IMR-90 (cell line): ENCODE measurements at regions not wholly inside any gene's neighbourhood (a gene's known extent, or its start where the extent isn't known, plus 50 kb on each side); places are given as distances from the start of the nearest gene placed in this dataset.

ENCODE experiments used
- ATAC-seq: fragments of 200-7000 bp; cut with Tn5 transposase; 2 replicates; pipeline ENCODE4 v1.9.1; 2020; ENCODE audit warnings: low read depth, mild to moderate bottlenecking, moderate library complexity
- BruUV-seq: library from RNA; stranded (reverse); fragments of 400-500 nt; replicated peaks from 2 replicates; lab custom pipeline; 2021; lab: Mats Ljungman, UMichigan
- CTCF ChIA-PET: fragments of 300-600 bp; formaldehyde crosslinking; extraction: SDS; loops from one replicate; lab custom pipeline; 2021; ENCODE audit warnings: antibody characterized with exemption; lab: Yijun Ruan, JAX
- POLR2A ChIA-PET: fragments of 300-600 bp; sonication (Branson Sonifier 250); formaldehyde crosslinking; loops from one replicate; lab custom pipeline; 2022; ENCODE audit warnings: antibody characterized with exemption; ENCODE audit not compliant: unreplicated experiment; lab: Charles Lee
- DNase-seq: peaks from one replicate; pipeline ENCODE4 v3.0.0; 2013
- H2AFZ ChIP-seq: replicated peaks from 2 replicates; pipeline ENCODE3; 2013; ENCODE audit warnings: low read length, mild to moderate bottlenecking; ENCODE audit not compliant: poor library complexity
- H2AK5ac ChIP-seq: 2 replicates; pipeline ENCODE4 v1.6.1; 2013; ENCODE audit warnings: low read depth, low read length, inconsistent platforms
- H2AK9ac ChIP-seq: replicated peaks from 2 replicates; pipeline ENCODE3; 2013; ENCODE audit warnings: mild to moderate bottlenecking, low read depth, low read length, moderate library complexity; ENCODE audit not compliant: poor library complexity
- H2BK120ac ChIP-seq: 2 replicates; pipeline ENCODE4 v1.6.1; 2013; ENCODE audit warnings: low read depth, low read length, inconsistent platforms
- H2BK15ac ChIP-seq: 3 replicates; pipeline ENCODE4 v1.6.1; 2013; ENCODE audit warnings: low read depth, low read length, inconsistent platforms
- H2BK20ac ChIP-seq: 2 replicates; pipeline ENCODE4 v1.6.1; 2013; ENCODE audit warnings: low read depth, mild to moderate bottlenecking, inconsistent platforms, low read length, moderate library complexity
- H2BK5ac ChIP-seq: 2 replicates; pipeline ENCODE4 v1.6.1; 2013; ENCODE audit warnings: mild to moderate bottlenecking, low read depth, low read length, inconsistent platforms; ENCODE audit not compliant: poor library complexity, severe bottlenecking
- H3K14ac ChIP-seq: replicated peaks from 2 replicates; pipeline ENCODE4 v1.6.1; 2013; ENCODE audit warnings: low read depth, low read length, inconsistent platforms
- H3K18ac ChIP-seq: 2 replicates; pipeline ENCODE4 v1.6.1; 2013; ENCODE audit warnings: low read depth, low read length, control low read depth
- H3K23ac ChIP-seq: 2 replicates; pipeline ENCODE4 v1.6.1; 2013; ENCODE audit warnings: low read depth, low read length, inconsistent platforms
- H3K27ac ChIP-seq: 2 replicates; pipeline ENCODE4 v1.5.1; 2013; ENCODE audit warnings: mild to moderate bottlenecking, control low read depth, low read length; ENCODE audit not compliant: insufficient read depth
- H3K27me3 ChIP-seq: 2 replicates; pipeline ENCODE4 v1.6.1; 2013; ENCODE audit warnings: low read length; ENCODE audit not compliant: control insufficient read depth, insufficient read depth
- H3K36me3 ChIP-seq: 2 replicates; pipeline ENCODE4 v1.6.1; 2013; ENCODE audit warnings: low read length, mixed read lengths; ENCODE audit not compliant: control insufficient read depth, insufficient read depth
- H3K4ac ChIP-seq: 2 replicates; pipeline ENCODE4 v1.6.1; 2013; ENCODE audit warnings: low read depth, low read length, inconsistent platforms
- H3K4me1 ChIP-seq: 2 replicates; pipeline ENCODE4 v1.6.1; 2013; ENCODE audit warnings: low read length, mixed read lengths; ENCODE audit not compliant: control insufficient read depth, insufficient read depth
- H3K4me2 ChIP-seq: 2 replicates; pipeline ENCODE4 v1.6.1; 2013; ENCODE audit warnings: low read depth, mild to moderate bottlenecking, control low read depth, low read length, moderate library complexity
- H3K4me3 ChIP-seq: 2 replicates; pipeline ENCODE4 v1.5.1; 2013; ENCODE audit warnings: low read depth, mild to moderate bottlenecking, control low read depth, low read length, moderate library complexity; ENCODE audit not compliant: insufficient read depth
- H3K56ac ChIP-seq: 2 replicates; pipeline ENCODE4 v1.6.1; 2013; ENCODE audit warnings: low read length, inconsistent platforms; ENCODE audit not compliant: insufficient read depth; ENCODE audit errors: extremely low read depth
- H3K79me1 ChIP-seq, 2 experiments: 2 replicates each; pipeline ENCODE4 v1.6.1; 2013; ENCODE audit warnings: low read length in 2 of 2, inconsistent platforms in 1 of 2, low read depth in 1 of 2
- H3K9ac ChIP-seq: 2 replicates; pipeline ENCODE4 v1.6.1; 2013; ENCODE audit warnings: low read depth, low read length, control low read depth
- H3K9me1 ChIP-seq: 2 replicates; pipeline ENCODE4 v1.6.1; 2013; ENCODE audit warnings: low read length, inconsistent platforms; ENCODE audit not compliant: insufficient read depth
- H3K9me3 ChIP-seq: 2 replicates; pipeline ENCODE4 v1.6.1; 2013; ENCODE audit warnings: low read length; ENCODE audit not compliant: control insufficient read depth, insufficient read depth
- H4K20me1 ChIP-seq: 2 replicates; pipeline ENCODE4 v1.6.1; 2013; ENCODE audit warnings: low read length, inconsistent platforms; ENCODE audit not compliant: insufficient read depth
- H4K5ac ChIP-seq: 2 replicates; pipeline ENCODE4 v1.6.1; 2013; ENCODE audit warnings: mild to moderate bottlenecking, low read depth, low read length, control low read depth
- H4K8ac ChIP-seq, 2 experiments: 2 replicates each; pipeline ENCODE4 v1.6.1; 2013; ENCODE audit warnings: low read depth in 2 of 2, low read length in 2 of 2, control low read depth in 1 of 2, inconsistent platforms in 1 of 2
- H4K91ac ChIP-seq: 2 replicates; pipeline ENCODE4 v1.6.1; 2013; ENCODE audit warnings: low read depth, low read length, inconsistent platforms; ENCODE audit not compliant: insufficient read depth
- BHLHE40 ChIP-seq: fragments of 150-350 bp; IDR thresholded peaks from 2 replicates; pipeline ENCODE4 v1.6.1; 2016; ENCODE audit warnings: mild to moderate bottlenecking, low read depth, low read length
- CEBPB ChIP-seq: IDR thresholded peaks from 2 replicates; pipeline ENCODE4 v1.6.1; 2012; ENCODE audit warnings: low read depth, low read length, improper control_type of control experiment
- FOS ChIP-seq: fragments of 150-350 bp; IDR thresholded peaks from 2 replicates; pipeline ENCODE4 v1.6.1; 2016; ENCODE audit warnings: low read depth, low read length
- WGBS, 2 experiments: methylation state at CpG; one replicate each; pipeline versions ENCODE4 v1.1.5 to v1.1.7; 2013; ENCODE audit warnings: missing lambda C conversion rate in 2 of 2; ENCODE audit not compliant: insufficient read length in 1 of 2; ENCODE audit errors: extremely low coverage in 2 of 2; 5-methylcytosine and 5-hydroxymethylcytosine counted together
- dilution Hi-C: fragments of 300-500 bp; cut with HindIII; formaldehyde crosslinking; loops from one replicate; pipeline ENCODE4 v1.14.3; 2018; ENCODE audit warnings: low sequenced_read_pairs; ENCODE audit not compliant: unreplicated experiment
- in situ Hi-C: fragments of 300-500 bp; cut with MboI; formaldehyde crosslinking; loops from 3 replicates; pipeline ENCODE4 v1.14.3; 2019; ENCODE audit warnings: low sequenced_read_pairs, inconsistent platforms, mixed read lengths
- intact Hi-C: fragments of 100-400 bp; cut with micrococcal nuclease; formaldehyde crosslinking; loops from 2 replicates; pipeline ENCODE4 v1.10.0; 2022

GRCh38 chr7:114156178-114156577, 237.4 kb upstream of the PPP1R3A start:
- Histone ChIP-seq H2BK20ac (no peak overlapping the region), H3K27ac (no peak overlapping the region), H2BK15ac (no peak overlapping the region), H4K20me1 (no peaks in the 10 kb centered on the region), H3K9ac (no peak overlapping the region), H3K23ac (no peak overlapping the region), H2BK5ac (no peak overlapping the region), H4K8ac (no peak overlapping the region), H3K56ac (no peak overlapping the region), H2BK120ac (no peak overlapping the region), H2AK5ac (no peak overlapping the region), H2AFZ (no peak overlapping the region), H3K4me2 (no peak overlapping the region), H3K4me3 (no peak overlapping the region), H3K9me1 (no peaks in the 10 kb centered on the region), H3K4ac (no peak overlapping the region), H4K91ac (no peak overlapping the region), H3K18ac (no peak overlapping the region), H3K79me1 (no peaks in the 10 kb centered on the region), H3K36me3 (no peaks in the 10 kb centered on the region), H3K9me3 (no peaks in the 10 kb centered on the region), H4K5ac (no peak overlapping the region), H2AK9ac (no peak overlapping the region), H3K27me3 (no peaks in the 10 kb centered on the region), H3K14ac (no peak overlapping the region), H3K4me1 (no peaks in the 10 kb centered on the region)
- in situ Hi-C loops (no loop called here), dilution Hi-C loops (no loop called here), intact Hi-C loops (no loop called here)
- BruUV-seq, result no TSS peak
- DNase-seq (no peak), ATAC-seq (no peak)
- TF ChIP-seq CEBPB, result no peak
- no peak for TF ChIP-seq FOS
- TF ChIP-seq BHLHE40, result no peak
- ChIA-PET POLR2A (no interaction called here), CTCF (no interaction called here)
- no CpG with 5 or more reads among the region's 1 CpG for WGBS, 2 experiments
